SK-N-SH (cell line): ENCODE measurements at regions not wholly inside any gene's neighbourhood (a gene's known extent, or its start where the extent isn't known, plus 50 kb on each side); places are given as distances from the start of the nearest gene placed in this dataset.

ENCODE experiments used
- CTCF ChIA-PET: fragments of 300-600, 350-600 bp; formaldehyde crosslinking; extraction: SDS; loops from one replicate; lab custom pipeline; 2021; lab: Yijun Ruan, JAX
- POLR2A ChIA-PET: fragments of 350-600 bp; sonication (Branson Sonifier 250); formaldehyde crosslinking; extraction: SDS; loops from one replicate; lab custom pipeline; 2020; ENCODE audit warnings: antibody characterized with exemption, inconsistent platforms; lab: Yijun Ruan, JAX
- DNase-seq: peaks from one replicate; pipeline ENCODE4 v3.0.0; 2012
- H2AFZ ChIP-seq: fragments of 200-600 bp; sonication (generic); 2 replicates; pipeline ENCODE4 v1.8.1; 2016; ENCODE audit warnings: antibody characterized with exemption, mild to moderate bottlenecking, low read depth
- H3F3A ChIP-seq: fragments of 200-600 bp; sonication (generic); replicated peaks from 2 replicates; pipeline ENCODE3; 2016; ENCODE audit warnings: antibody characterized with exemption, mild to moderate bottlenecking; ENCODE audit not compliant: insufficient read depth
- H3K27ac ChIP-seq, 2 experiments: fragments of 200-500 bp in 1 of 2; fragments of 200-600 bp in 1 of 2; sonication (Bioruptor generic) in 1 of 2; sonication (generic), shearing (Covaris generic) in 1 of 2; 2 replicates each; pipeline versions ENCODE4 v1.5.1 to v1.6.1; 2014 to 2016; ENCODE audit warnings: low read depth in 2 of 2, inconsistent platforms in 1 of 2, low read length in 1 of 2, mild to moderate bottlenecking in 1 of 2, mixed read lengths in 1 of 2
- H3K27me3 ChIP-seq: fragments of 200-600 bp; sonication (generic), shearing (Covaris generic); 2 replicates; pipeline ENCODE4 v1.6.1; 2016; ENCODE audit warnings: mixed run types; ENCODE audit not compliant: insufficient read depth
- H3K36me3 ChIP-seq, 2 experiments: fragments of 200-500 bp in 1 of 2; fragments of 200-600 bp in 1 of 2; sonication (Bioruptor generic) in 1 of 2; sonication (generic) in 1 of 2; replicated peaks in 1 of 2; 2 replicates each; pipeline versions ENCODE3 to v1.5.1; 2014 to 2016; ENCODE audit warnings: low read length in 1 of 2, mild to moderate bottlenecking in 1 of 2; ENCODE audit not compliant: insufficient read depth in 2 of 2, control insufficient read depth in 1 of 2
- H3K4me1 ChIP-seq, 2 experiments: fragments of 200-500 bp in 1 of 2; fragments of 200-600 bp in 1 of 2; sonication (Bioruptor generic) in 1 of 2; sonication (generic), shearing (Covaris generic) in 1 of 2; 2 replicates each; pipeline versions ENCODE4 v1.5.1 to v1.6.1; 2014 to 2016; ENCODE audit warnings: low read depth in 1 of 2, low read length in 1 of 2, mixed run types in 1 of 2; ENCODE audit not compliant: insufficient read depth in 2 of 2, control insufficient read depth in 1 of 2
- H3K4me2 ChIP-seq: fragments of 200-600 bp; sonication (generic), shearing (Covaris generic); 2 replicates; pipeline ENCODE4 v1.6.1; 2017; ENCODE audit warnings: mixed run types
- H3K4me3 ChIP-seq, 2 experiments: fragments of 200-500 bp in 1 of 2; fragments of 200-600 bp in 1 of 2; sonication (Bioruptor generic) in 1 of 2; sonication (generic), shearing (Covaris generic) in 1 of 2; 2 replicates each; pipeline versions ENCODE4 v1.5.1 to v1.8.1; 2014 to 2016; ENCODE audit warnings: low read depth in 2 of 2, inconsistent platforms in 1 of 2, low read length in 1 of 2, mild to moderate bottlenecking in 1 of 2, mixed read lengths in 1 of 2, moderate library complexity in 1 of 2
- H3K79me2 ChIP-seq: fragments of 200-600 bp; sonication (generic); 2 replicates; pipeline ENCODE4 v1.8.1; 2017; ENCODE audit warnings: mild to moderate bottlenecking; ENCODE audit not compliant: insufficient read depth
- H3K9ac ChIP-seq: fragments of 200-600 bp; sonication (generic); 2 replicates; pipeline ENCODE4 v1.6.1; 2017; ENCODE audit warnings: mixed run types
- H3K9me2 ChIP-seq: fragments of 200-600 bp; sonication (generic); 2 replicates; pipeline ENCODE4 v1.6.1; 2017; ENCODE audit warnings: mixed run types
- H3K9me3 ChIP-seq: fragments of 200-600 bp; sonication (generic); 2 replicates; pipeline ENCODE4 v1.6.1; 2017; ENCODE audit warnings: mixed run types, mild to moderate bottlenecking, moderate library complexity
- H4K20me1 ChIP-seq: fragments of 200-600 bp; sonication (generic); 2 replicates; pipeline ENCODE4 v1.6.1; 2017; ENCODE audit warnings: mild to moderate bottlenecking, mixed run types; ENCODE audit not compliant: insufficient read depth
- CHD2 ChIP-seq: fragments of 150-350 bp; IDR thresholded peaks from 2 replicates; pipeline ENCODE4 v1.6.1; 2018; ENCODE audit warnings: low read length; ENCODE audit not compliant: partially characterized antibody
- ELF1 ChIP-seq: IDR thresholded peaks from 2 replicates; pipeline ENCODE4 v1.4.0; 2012
- FOXJ3 ChIP-seq: sonication (generic); formaldehyde crosslinking; IDR thresholded peaks from 2 replicates; pipeline ENCODE4 v1.5.1; 2020; ENCODE audit warnings: mild to moderate bottlenecking, missing genetic modification reagents
- FOXM1 ChIP-seq: IDR thresholded peaks from 2 replicates; pipeline ENCODE4 v1.4.0; 2012; ENCODE audit warnings: low read depth, mild to moderate bottlenecking
- GATA2 ChIP-seq: sonication (generic); formaldehyde crosslinking; IDR thresholded peaks from 2 replicates; pipeline ENCODE4 v1.5.0; 2020; ENCODE audit warnings: mild to moderate bottlenecking, missing genetic modification reagents
- JUND ChIP-seq: IDR thresholded peaks from 2 replicates; pipeline ENCODE4 v1.4.0; 2012
- NRF1 ChIP-seq: IDR thresholded peaks from 2 replicates; pipeline ENCODE4 v1.6.1; 2012; ENCODE audit warnings: low read depth, mild to moderate bottlenecking, low read length
- RCOR1 ChIP-seq: fragments of 150-350 bp; IDR thresholded peaks from 2 replicates; pipeline ENCODE4 v1.6.1; 2017; ENCODE audit warnings: antibody characterized with exemption, low read length
- RXRA ChIP-seq: IDR thresholded peaks from 2 replicates; pipeline ENCODE4 v1.4.0; 2012; ENCODE audit warnings: low read depth, mild to moderate bottlenecking, borderline replicate concordance
- SIN3A ChIP-seq: IDR thresholded peaks from 2 replicates; pipeline ENCODE4 v1.6.1; 2012; ENCODE audit warnings: low read depth, mild to moderate bottlenecking, low read length, moderate library complexity, borderline replicate concordance
- TAF1 ChIP-seq: IDR thresholded peaks from 2 replicates; pipeline ENCODE4 v1.6.1; 2012; ENCODE audit warnings: low read depth, mild to moderate bottlenecking, low read length, moderate library complexity, borderline replicate concordance
- YY1 ChIP-seq: IDR thresholded peaks from 2 replicates; pipeline ENCODE4 v1.4.0; 2012; ENCODE audit warnings: low read depth, mild to moderate bottlenecking
- WGBS: methylation state at CpG from one replicate; pipeline ENCODE4 v1.1.6; 2017; ENCODE audit warnings: low lambda C conversion rate; 5-methylcytosine and 5-hydroxymethylcytosine counted together
- TF ChIP-seq, protein P1 (sequence below): fragments of 150-350 bp; IDR thresholded peaks from 2 replicates; pipeline ENCODE4 v1.6.1; 2017; ENCODE audit warnings: antibody characterized with exemption, low read length, low read depth, borderline replicate concordance
- TF ChIP-seq, protein P2 (sequence below): fragments of 200-600 bp; sonication (generic); IDR thresholded peaks from 2 replicates; pipeline ENCODE4 v1.6.1; 2017; ENCODE audit warnings: antibody characterized with exemption, mild to moderate bottlenecking, moderate library complexity
- TF ChIP-seq, protein P3 (sequence below): fragments of 150-350 bp; IDR thresholded peaks from 2 replicates; pipeline ENCODE4 v1.6.1; 2016; ENCODE audit warnings: mild to moderate bottlenecking, low read depth, low read length
- TF ChIP-seq, protein P4 (sequence below): IDR thresholded peaks from 2 replicates; pipeline ENCODE4 v1.4.0; 2012; ENCODE audit warnings: low read depth, borderline replicate concordance
- TF ChIP-seq, protein P5 (sequence below): IDR thresholded peaks from 2 replicates; pipeline ENCODE4 v1.4.0; 2012; ENCODE audit warnings: low read depth, borderline replicate concordance
- TF ChIP-seq, protein P6 (sequence below): IDR thresholded peaks from 2 replicates; pipeline ENCODE4 v1.6.1; 2012; ENCODE audit warnings: mild to moderate bottlenecking, low read depth, low read length, moderate library complexity

DNA sequence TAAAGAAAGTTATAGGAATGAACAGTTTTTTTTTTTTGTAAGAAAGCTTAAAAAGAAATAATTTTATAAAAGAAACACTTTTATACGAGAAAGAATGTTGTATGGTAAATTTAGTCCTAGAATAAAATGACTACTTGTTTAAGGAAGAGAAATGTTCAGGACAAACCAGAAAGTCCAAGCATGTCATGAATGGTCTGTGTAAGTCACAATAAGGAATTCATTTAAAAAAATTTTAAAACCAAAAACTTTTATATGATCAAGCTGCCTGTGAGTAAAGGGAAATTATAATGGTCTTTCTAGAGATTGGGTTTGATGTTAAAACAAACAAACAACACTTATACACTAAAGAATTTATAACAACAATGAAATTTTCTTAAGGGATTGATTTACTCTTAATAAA is 858.9 kb upstream of the PCDH7 start:
- CTCF ChIA-PET: no interaction called here
- H3K4me3 ChIP-seq: no peak overlapping the region
- no peak overlapping the region for H3K27ac ChIP-seq
- H3K36me3 ChIP-seq: no peaks in the 10 kb centered on the region
- no peak for DNase-seq
- no peaks in the 10 kb centered on the region for H4K20me1 ChIP-seq
- H3F3A ChIP-seq: no peaks in the 10 kb centered on the region
- H3K4me1 ChIP-seq: no peaks in the 10 kb centered on the region
- no peak overlapping the region for H3K9ac ChIP-seq
- no peak overlapping the region for H3K4me2 ChIP-seq
- POLR2A ChIA-PET: no interaction called here
- H3K9me3 ChIP-seq: peaks cover 12% of the 10 kb centered on the region
- no peak overlapping the region for H2AFZ ChIP-seq
- TF ChIP-seq, protein P1, sequence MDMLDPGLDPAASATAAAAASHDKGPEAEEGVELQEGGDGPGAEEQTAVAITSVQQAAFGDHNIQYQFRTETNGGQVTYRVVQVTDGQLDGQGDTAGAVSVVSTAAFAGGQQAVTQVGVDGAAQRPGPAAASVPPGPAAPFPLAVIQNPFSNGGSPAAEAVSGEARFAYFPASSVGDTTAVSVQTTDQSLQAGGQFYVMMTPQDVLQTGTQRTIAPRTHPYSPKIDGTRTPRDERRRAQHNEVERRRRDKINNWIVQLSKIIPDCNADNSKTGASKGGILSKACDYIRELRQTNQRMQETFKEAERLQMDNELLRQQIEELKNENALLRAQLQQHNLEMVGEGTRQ: no peak
- TF ChIP-seq, protein P2, sequence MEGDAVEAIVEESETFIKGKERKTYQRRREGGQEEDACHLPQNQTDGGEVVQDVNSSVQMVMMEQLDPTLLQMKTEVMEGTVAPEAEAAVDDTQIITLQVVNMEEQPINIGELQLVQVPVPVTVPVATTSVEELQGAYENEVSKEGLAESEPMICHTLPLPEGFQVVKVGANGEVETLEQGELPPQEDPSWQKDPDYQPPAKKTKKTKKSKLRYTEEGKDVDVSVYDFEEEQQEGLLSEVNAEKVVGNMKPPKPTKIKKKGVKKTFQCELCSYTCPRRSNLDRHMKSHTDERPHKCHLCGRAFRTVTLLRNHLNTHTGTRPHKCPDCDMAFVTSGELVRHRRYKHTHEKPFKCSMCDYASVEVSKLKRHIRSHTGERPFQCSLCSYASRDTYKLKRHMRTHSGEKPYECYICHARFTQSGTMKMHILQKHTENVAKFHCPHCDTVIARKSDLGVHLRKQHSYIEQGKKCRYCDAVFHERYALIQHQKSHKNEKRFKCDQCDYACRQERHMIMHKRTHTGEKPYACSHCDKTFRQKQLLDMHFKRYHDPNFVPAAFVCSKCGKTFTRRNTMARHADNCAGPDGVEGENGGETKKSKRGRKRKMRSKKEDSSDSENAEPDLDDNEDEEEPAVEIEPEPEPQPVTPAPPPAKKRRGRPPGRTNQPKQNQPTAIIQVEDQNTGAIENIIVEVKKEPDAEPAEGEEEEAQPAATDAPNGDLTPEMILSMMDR: no peak
- no peak for TF ChIP-seq NRF1
- TF ChIP-seq GATA2: no peak
- no peak for TF ChIP-seq TAF1
- TF ChIP-seq JUND: no peak
- TF ChIP-seq, protein P3, sequence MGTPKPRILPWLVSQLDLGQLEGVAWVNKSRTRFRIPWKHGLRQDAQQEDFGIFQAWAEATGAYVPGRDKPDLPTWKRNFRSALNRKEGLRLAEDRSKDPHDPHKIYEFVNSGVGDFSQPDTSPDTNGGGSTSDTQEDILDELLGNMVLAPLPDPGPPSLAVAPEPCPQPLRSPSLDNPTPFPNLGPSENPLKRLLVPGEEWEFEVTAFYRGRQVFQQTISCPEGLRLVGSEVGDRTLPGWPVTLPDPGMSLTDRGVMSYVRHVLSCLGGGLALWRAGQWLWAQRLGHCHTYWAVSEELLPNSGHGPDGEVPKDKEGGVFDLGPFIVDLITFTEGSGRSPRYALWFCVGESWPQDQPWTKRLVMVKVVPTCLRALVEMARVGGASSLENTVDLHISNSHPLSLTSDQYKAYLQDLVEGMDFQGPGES: no peak
- TF ChIP-seq ELF1: no peak
- no peak for TF ChIP-seq CHD2
- TF ChIP-seq, protein P4, sequence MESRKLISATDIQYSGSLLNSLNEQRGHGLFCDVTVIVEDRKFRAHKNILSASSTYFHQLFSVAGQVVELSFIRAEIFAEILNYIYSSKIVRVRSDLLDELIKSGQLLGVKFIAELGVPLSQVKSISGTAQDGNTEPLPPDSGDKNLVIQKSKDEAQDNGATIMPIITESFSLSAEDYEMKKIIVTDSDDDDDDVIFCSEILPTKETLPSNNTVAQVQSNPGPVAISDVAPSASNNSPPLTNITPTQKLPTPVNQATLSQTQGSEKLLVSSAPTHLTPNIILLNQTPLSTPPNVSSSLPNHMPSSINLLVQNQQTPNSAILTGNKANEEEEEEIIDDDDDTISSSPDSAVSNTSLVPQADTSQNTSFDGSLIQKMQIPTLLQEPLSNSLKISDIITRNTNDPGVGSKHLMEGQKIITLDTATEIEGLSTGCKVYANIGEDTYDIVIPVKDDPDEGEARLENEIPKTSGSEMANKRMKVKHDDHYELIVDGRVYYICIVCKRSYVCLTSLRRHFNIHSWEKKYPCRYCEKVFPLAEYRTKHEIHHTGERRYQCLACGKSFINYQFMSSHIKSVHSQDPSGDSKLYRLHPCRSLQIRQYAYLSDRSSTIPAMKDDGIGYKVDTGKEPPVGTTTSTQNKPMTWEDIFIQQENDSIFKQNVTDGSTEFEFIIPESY: no peak
- TF ChIP-seq RCOR1: no peak
- TF ChIP-seq, protein P5, sequence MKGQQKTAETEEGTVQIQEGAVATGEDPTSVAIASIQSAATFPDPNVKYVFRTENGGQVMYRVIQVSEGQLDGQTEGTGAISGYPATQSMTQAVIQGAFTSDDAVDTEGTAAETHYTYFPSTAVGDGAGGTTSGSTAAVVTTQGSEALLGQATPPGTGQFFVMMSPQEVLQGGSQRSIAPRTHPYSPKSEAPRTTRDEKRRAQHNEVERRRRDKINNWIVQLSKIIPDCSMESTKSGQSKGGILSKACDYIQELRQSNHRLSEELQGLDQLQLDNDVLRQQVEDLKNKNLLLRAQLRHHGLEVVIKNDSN: no peak
- no peak for TF ChIP-seq FOXJ3 (CRISPR knock-in tag)
- TF ChIP-seq FOXM1: no peak
- TF ChIP-seq, protein P6, sequence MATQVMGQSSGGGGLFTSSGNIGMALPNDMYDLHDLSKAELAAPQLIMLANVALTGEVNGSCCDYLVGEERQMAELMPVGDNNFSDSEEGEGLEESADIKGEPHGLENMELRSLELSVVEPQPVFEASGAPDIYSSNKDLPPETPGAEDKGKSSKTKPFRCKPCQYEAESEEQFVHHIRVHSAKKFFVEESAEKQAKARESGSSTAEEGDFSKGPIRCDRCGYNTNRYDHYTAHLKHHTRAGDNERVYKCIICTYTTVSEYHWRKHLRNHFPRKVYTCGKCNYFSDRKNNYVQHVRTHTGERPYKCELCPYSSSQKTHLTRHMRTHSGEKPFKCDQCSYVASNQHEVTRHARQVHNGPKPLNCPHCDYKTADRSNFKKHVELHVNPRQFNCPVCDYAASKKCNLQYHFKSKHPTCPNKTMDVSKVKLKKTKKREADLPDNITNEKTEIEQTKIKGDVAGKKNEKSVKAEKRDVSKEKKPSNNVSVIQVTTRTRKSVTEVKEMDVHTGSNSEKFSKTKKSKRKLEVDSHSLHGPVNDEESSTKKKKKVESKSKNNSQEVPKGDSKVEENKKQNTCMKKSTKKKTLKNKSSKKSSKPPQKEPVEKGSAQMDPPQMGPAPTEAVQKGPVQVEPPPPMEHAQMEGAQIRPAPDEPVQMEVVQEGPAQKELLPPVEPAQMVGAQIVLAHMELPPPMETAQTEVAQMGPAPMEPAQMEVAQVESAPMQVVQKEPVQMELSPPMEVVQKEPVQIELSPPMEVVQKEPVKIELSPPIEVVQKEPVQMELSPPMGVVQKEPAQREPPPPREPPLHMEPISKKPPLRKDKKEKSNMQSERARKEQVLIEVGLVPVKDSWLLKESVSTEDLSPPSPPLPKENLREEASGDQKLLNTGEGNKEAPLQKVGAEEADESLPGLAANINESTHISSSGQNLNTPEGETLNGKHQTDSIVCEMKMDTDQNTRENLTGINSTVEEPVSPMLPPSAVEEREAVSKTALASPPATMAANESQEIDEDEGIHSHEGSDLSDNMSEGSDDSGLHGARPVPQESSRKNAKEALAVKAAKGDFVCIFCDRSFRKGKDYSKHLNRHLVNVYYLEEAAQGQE: no peak
- no peak for TF ChIP-seq SIN3A
- no peak for TF ChIP-seq YY1
- no peak for TF ChIP-seq RXRA
- TF ChIP-seq, all 33 proteins: peak for 0
- Histone ChIP-seq H3K27me3 (no peaks in the 10 kb centered on the region), H3K9me2 (no peaks in the 10 kb centered on the region), H3K79me2 (no peaks in the 10 kb centered on the region)
- WGBS: 0% methylated on average over 1 of the region's 1 CpG
